ENCODE measurements at regions not wholly inside any gene's neighbourhood (a gene's known extent, or its start where the extent isn't known, plus 50 kb on each side); places are given as distances from the start of the nearest gene placed in this dataset.
"Not testable (repeated sequence)": the region's sequence is repeated elsewhere in the genome, so short reads cannot be mapped to it uniquely, and the experiment has no call there.

- no peak for DNase-seq (ENCODE audit: low read depth)
Observed at GRCh38 chr3:140752499-140752898, 74.6 kb downstream of the TRIM42 start.

GRCh38 chr3:140753865-140754754, 76.2 kb downstream of the TRIM42 start:
- no peak for DNase-seq (ENCODE audit: low read depth)

- no peak for DNase-seq (ENCODE audit: low read depth)
Observed at GRCh38 chr3:140754936-140755335, 77.1 kb downstream of the TRIM42 start.

GRCh38 chr3:140756240-140757016, 78.6 kb downstream of the TRIM42 start:
- DNase-seq (ENCODE audit: low read depth), result no peak

DNA sequence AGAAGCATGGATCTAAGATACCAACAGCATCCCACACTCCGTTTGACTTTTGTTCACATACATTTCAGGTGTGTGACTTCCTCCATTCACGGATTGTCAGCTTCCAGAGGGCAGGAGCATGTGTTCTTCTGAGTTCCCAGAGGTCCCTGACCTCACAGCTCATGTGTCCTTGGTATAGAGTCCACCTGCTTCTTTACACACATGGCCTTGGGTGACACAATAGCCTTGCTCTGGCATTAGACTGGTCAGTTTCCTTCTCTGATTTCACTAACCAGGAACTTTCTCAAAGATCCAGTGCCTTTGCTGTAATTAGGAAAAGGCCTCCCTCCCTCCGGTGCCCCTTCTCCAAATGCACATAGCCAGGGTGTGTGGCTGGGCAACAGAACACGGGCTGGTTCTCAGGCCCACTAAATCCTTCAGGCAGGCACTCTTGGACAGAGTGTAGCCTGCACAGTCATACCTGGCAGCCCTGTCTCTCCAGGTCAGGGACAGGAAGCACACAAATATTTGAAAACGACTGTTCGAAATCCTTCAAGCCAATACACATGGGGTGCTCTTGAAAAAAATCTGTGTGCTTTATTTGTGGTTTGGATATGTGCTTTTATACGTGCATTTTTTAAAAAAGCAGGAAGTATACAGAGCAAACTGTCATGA, 81.1 kb downstream of the TRIM42 start:
- no peak for DNase-seq (ENCODE audit: low read depth)

- no peak for DNase-seq (ENCODE audit: low read depth)
Observed at GRCh38 chr3:140760324-140761075, 82.6 kb downstream of the TRIM42 start.

DNA sequence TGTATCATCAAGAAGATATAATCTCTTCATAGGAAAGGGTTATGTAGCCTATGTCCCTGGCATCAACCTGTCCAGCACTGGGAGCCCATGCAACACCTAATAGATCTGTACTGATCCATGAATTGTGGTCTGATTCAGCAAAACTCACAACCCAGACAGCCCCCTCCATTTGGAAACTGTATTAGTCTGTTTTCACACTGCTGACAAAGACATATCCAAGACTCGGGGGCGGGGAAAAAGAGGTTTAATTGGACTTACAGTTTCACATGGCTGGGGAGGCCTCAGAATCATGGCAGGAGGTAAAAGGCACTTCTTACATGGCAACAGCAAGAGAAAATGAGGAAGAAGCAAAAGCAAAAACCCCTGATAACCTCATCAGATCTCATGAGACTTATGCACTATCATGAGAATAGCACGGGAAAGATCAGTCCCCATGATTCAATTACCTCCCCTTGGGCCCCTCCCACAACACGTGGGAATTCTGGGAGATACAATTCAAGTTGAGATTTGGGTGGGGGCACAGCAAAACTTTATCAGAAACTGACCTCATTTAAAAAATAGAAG, 83.3 kb downstream of the TRIM42 start:
- DNase-seq (ENCODE audit: low read depth), result no peak

- DNase-seq (ENCODE audit: low read depth), result no peak
Observed at GRCh38 chr3:140762746-140763145, 84.9 kb downstream of the TRIM42 start.

DNA sequence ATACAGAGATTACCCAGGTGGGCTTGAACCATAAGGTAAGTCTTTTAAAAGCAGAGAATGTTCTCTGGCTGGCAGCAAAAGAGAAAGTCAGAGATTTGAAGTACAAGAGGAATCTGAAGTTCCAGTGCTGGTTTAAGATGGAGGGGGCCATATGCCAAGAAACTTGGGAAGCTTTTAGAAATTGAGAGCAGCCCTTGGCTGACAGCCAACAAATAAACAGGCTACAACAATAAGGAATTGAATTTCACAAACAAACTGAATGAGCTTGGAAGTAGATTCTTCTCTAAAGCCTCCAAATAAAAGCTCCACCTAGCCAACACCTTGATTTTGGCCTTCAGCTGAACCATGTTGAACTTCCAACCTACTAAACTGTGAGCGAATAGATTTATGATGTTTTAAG, 85.7 kb downstream of the TRIM42 start:
- DNase-seq (ENCODE audit: low read depth), result no peak

DNA sequence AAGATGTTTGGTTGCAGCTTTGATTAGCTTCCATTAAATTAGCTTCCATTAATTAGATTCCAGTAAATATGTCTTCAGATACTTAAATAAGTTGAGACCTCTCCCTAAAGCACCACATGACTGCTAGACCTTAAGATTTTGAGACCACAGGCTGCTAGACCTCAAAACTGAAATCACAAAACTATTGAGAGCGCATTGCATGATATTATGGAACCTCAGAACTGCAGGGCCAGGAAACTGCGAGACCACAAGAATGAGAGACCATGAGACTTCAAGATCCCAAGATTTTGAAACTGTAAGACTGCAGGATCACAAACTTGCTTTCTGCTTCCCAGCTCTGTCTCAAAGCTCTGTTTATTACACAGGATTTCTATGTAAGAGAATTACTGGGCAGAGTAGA, 87.4 kb downstream of the TRIM42 start:
- DNase-seq (ENCODE audit: low read depth), result no peak

DNA sequence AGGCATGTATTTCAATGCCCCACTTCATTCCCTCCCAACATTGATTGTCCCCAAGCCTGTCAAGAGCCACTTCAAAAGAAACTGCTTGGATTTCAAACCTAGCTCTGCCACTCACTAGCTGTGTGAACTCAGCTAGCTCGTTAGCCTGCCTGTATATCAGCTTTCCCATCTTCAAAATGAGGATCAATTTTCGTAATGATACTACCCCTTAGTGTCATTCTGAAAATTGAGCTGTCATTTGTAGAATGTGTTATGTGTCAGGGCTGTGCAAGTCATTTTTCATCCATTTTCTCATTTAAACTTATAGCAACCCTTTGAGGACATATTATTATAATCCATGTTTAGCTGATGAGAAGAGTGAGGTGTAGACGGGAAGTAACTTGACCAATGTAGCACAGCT, 88.6 kb downstream of the TRIM42 start:
- no peak for DNase-seq (ENCODE audit: low read depth)

- no peak for DNase-seq (ENCODE audit: low read depth)
Observed at GRCh38 chr3:140767566-140767965, 89.7 kb downstream of the TRIM42 start.

- DNase-seq (ENCODE audit: low read depth), result no peak
Observed at GRCh38 chr3:140768941-140769340, 91.1 kb downstream of the TRIM42 start.

GRCh38 chr3:140769951-140770350, 92.1 kb downstream of the TRIM42 start:
- no peak for DNase-seq (ENCODE audit: low read depth)

DNA sequence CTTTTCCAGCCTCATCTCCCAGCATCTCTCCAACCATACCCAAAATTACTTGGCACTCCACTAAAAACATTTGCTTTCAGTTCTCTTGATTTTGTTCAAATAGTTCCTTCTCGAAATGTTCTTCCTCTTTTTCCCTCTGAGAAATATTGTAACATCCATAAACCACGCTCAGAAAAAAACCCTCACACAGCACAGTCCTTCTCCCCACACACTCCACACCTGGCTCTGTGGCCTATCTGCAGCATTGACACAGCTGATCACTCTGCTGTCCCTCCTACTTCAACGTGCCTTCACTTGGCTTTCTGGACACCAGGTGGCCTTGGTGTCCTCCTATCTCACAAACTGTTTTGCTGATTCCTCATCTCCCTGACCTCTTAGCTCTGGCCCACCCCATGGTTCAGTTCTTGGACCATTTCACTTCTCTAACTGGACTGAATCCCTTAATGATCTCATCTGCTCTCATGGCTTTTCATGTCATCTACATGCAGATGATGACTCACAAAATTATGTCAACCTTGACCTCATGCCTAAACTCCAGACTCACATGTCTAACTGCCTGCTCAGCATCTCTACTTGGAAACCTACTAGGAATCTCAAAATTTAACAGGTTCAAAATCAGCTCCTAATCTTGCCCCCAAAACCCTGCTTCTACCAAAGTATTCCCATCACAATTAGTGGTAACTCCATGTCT, 93.3 kb downstream of the TRIM42 start:
- no peak for DNase-seq (ENCODE audit: low read depth)

GRCh38 chr3:140777631-140778233, 99.9 kb downstream of the TRIM42 start:
- DNase-seq (ENCODE audit: low read depth), result no peak

GRCh38 chr3:140791368-140791767, 113.5 kb downstream of the TRIM42 start:
- no peak for DNase-seq (ENCODE audit: low read depth)

DNA sequence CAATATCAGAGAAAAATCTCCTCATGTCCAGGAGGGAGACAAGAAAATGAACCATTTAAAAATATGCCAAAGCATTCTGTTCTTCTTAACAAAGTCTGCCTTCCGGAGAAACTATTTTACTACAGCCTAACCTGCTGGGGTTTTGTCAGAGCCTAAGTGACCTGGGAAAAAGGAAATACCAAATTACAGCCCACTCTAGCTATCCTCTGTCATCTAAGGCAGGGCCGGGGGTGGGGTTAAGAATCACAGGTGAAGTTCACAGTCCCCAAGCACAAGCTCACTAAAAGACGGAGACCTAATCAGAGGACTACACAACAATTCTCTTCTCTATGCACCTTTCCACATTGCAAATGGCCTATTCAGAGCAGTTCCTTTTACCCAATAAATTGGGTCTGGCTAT, 116.6 kb downstream of the TRIM42 start:
- no peak for DNase-seq (ENCODE audit: low read depth)

DNA sequence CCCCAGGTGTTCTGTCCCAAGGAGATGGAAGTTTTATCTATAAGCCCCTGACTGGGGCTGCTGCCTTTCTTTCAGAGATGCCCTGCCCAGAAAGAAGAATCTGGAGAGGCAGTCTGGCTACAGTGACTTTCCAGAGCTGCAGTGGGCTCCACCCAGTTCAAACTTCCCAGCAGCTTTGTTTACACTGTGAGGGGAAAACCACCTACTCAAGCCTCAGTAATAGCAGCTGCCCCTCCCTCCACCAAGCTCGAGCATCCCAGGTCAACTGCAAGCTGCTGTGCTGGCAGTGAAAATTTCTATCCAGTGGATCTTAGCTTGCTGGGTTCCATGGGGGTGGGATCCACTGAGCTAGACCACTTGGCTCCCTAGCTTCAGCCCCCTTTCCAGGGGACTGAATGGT, 125.0 kb downstream of the TRIM42 start:
- DNase-seq (ENCODE audit: low read depth), result not testable (repeated sequence)

DNA sequence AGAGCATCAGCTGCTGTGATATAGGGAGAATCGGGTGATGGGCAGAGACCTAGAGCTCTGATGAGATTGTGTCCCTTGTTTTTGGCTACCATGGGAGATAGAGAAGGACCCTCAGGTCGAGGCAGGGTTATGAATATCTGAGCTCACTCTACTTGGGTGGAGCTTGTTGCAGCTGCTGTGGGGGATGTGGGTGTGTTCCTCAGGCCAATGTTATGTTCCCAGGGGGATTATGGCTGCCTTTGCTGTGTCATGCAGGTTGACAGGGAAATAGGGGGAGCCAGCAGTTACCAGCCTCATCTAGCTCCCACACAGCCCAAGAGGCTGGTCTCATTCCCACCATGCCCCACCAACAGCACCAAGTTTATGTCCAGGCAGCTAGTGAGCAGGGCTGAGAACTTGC, 131.5 kb downstream of the TRIM42 start:
- DNase-seq (ENCODE audit: low read depth), result no peak
